LNCAP (cell line): ENCODE measurements at regions not wholly inside any gene's neighbourhood (a gene's known extent, or its start where the extent isn't known, plus 50 kb on each side); places are given as distances from the start of the nearest gene placed in this dataset.

ENCODE experiments used
- TF ChIP-seq, protein P1 (sequence below): fragments of 450-650 bp; IDR thresholded peaks from 2 replicates; pipeline ENCODE4 v1.5.1; 2017; ENCODE audit warnings: mild to moderate bottlenecking

DNA sequence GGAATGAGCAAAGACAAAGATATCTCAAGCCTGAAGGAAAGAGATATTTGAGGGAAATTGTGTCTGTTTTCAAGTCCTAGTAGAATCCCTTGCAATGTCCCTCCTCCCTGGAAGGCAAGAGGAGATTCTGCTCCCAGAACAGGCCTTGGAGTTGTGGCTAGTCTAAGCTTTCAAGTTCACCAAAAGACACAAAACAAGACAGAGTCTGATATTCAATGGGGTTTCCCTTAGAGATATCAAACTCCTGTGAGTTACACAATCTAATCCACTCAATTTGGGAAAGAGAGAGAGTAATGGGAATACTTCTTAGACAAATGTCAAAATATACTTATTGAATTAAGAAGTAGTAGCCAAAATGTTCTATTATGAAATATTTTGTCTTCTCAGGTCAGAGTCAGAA is 162.8 kb upstream of the ADAMTS5 start:
- TF ChIP-seq, protein P1, sequence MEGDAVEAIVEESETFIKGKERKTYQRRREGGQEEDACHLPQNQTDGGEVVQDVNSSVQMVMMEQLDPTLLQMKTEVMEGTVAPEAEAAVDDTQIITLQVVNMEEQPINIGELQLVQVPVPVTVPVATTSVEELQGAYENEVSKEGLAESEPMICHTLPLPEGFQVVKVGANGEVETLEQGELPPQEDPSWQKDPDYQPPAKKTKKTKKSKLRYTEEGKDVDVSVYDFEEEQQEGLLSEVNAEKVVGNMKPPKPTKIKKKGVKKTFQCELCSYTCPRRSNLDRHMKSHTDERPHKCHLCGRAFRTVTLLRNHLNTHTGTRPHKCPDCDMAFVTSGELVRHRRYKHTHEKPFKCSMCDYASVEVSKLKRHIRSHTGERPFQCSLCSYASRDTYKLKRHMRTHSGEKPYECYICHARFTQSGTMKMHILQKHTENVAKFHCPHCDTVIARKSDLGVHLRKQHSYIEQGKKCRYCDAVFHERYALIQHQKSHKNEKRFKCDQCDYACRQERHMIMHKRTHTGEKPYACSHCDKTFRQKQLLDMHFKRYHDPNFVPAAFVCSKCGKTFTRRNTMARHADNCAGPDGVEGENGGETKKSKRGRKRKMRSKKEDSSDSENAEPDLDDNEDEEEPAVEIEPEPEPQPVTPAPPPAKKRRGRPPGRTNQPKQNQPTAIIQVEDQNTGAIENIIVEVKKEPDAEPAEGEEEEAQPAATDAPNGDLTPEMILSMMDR = no peak

DNA sequence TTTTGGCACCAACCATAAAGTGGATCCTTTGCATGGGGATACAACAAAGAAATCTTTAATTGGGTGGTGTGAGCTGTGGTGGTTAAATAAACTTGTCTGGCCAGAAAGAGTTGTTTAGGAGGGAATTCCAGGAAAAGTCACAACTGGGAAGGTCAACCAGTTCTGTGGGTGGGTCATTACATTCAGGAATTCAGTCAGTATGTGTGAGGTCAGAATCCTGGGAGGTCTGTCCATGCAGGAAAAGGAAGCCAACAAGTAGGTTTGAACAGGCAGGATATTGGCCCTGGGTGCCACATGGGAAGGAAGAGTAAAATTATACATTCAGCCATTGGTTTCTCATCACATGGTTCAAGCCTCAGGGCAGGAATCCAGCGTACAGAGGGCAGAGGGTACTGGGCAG is 162.3 kb upstream of the ADAMTS5 start:
- TF ChIP-seq, protein P1 = no peak

DNA sequence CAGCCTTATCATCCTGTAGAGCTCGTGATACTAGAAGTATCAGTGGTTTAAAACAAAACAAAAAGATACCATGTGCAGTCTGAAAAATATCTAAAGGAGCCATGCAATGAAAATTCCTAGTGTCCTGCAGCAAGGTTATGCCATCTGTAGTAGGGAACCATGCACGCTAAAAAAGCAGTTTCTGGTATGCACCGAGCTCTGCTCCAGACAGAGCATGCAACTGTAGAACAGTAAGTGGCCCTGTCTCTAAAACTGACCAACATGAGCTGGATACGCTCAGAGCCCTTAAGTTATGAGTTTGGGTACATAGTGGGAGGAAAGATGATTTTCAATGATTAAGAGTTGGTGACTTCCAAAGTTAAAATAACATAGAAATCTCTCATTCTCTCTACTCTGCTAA is 159.3 kb upstream of the ADAMTS5 start:
- TF ChIP-seq, protein P1 = no peak

DNA sequence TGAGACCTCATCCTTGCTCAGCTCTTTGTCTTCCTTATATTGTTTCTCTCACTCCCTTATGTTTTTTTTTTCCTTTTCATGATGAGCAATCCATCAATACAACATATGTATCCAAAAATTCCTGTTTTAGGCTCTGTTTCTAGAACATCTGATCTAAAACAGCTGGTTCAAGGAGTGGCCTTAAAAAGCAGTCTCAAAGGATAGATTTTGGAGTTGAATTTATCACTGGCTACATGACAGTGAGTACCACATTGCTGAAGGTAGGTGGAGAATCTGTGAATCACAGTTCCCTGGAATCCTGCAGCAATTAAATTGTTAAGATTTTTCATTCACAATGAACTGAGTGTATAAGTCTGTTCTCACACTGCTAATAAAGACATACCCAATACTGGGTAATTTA is 155.8 kb upstream of the ADAMTS5 start:
- TF ChIP-seq, protein P1 = no peak

DNA sequence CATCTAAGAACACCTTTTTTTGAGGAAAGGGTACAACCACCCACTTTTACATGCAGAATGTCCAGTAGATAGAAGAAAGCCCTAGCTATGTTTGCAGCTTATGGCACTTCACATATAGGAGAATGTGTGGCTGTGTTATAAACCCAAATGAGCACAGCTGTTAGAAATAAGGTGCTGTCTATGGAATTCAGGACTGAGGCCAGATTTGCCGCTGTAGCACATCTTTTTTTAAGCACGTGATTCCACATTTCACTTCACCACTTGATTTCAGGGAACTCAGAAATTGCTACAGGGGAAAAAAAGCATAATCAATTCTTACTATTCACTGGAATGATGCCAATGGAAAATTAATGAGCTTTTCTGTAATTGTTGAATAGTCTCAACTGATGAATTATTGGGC is 147.2 kb upstream of the ADAMTS5 start:
- TF ChIP-seq, protein P1 = no peak

DNA sequence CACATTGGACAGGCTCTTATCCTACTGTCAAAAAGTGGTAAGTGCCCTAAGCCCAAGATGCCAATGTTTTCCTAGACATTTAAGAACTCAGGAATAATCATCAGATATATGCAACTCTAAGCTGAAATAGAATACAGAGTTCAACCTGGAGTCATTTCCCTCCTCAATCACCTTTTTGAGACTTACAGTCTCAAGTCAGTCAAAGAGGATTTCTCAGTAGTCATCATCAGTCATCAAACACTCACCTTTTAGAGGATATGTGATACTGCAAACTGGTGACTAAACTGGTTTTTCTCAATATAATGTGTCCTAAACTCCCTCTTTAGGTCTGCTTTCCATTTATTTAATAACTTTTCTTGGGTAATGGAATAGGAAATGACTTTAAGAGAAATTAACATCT is 145.3 kb upstream of the ADAMTS5 start:
- TF ChIP-seq, protein P1 = no peak

DNA sequence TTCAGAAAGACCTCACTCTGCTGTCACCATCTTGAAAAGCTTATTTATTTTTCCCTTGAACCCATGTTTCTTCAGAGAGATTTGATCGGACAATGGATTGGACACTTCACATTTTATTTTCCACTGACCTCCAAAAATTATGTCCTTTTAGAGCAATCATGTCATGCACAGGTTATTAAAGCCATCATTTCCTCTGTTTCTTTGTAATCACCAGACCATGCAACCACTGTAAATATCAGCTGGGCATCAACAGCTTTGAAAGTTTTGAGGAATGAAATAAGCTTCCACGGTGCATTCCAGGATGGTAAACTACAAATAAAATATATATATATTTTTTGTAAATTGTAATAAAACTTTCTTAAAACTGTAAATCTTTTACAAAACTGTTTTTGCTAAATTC is 144.1 kb upstream of the ADAMTS5 start:
- TF ChIP-seq, protein P1 = no peak

DNA sequence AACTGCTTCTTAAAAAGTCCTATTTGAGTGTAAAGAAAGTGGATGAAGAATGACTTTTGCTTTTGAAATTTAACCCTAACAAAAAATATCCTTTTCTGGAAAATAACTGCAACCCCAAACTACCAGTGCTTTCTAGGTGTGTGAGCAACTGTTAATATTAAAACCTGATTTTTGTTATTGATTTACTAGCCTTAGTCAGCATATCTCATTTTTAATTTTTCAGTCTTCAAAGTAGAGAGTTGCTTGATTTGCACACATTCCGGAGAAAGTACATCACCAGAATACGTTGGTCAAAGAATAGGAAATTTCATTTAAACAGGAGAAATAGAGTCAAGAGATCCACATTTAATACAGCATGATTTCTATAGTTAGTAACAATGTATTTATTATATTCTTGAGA is 141.8 kb upstream of the ADAMTS5 start:
- TF ChIP-seq, protein P1 = no peak
